Endodermal cell (in vitro differentiated cells): ENCODE measurements at regions not wholly inside any gene's neighbourhood (a gene's known extent, or its start where the extent isn't known, plus 50 kb on each side); places are given as distances from the start of the nearest gene placed in this dataset.

ENCODE experiments used
- DNase-seq: peaks from one replicate; pipeline ENCODE4 v3.0.0-alpha.2; 2017
- H3K27ac ChIP-seq: 2 replicates; pipeline ENCODE4 v1.5.1; 2013; ENCODE audit warnings: mild to moderate bottlenecking, low read depth, low read length, moderate library complexity
- H3K27me3 ChIP-seq: 2 replicates; pipeline ENCODE4 v1.6.1; 2013; ENCODE audit warnings: mild to moderate bottlenecking, low read length, moderate library complexity; ENCODE audit not compliant: insufficient read depth, control insufficient read depth, poor library complexity, severe bottlenecking
- H3K36me3 ChIP-seq: 2 replicates; pipeline ENCODE4 v1.7.0; 2013; ENCODE audit warnings: mild to moderate bottlenecking, low read length, moderate library complexity; ENCODE audit not compliant: control insufficient read depth, insufficient read depth
- H3K4me1 ChIP-seq: one replicate; pipeline ENCODE4 v1.7.0; 2013; ENCODE audit warnings: low read length; ENCODE audit not compliant: control insufficient read depth, insufficient read depth
- H3K4me3 ChIP-seq: 2 replicates; pipeline ENCODE4 v1.5.1; 2013; ENCODE audit warnings: mild to moderate bottlenecking, low read length, moderate library complexity
- H3K9ac ChIP-seq: 2 replicates; pipeline ENCODE4 v1.6.1; 2013; ENCODE audit warnings: mild to moderate bottlenecking, low read length, moderate library complexity; ENCODE audit not compliant: poor library complexity, severe bottlenecking; ENCODE audit errors: extremely low read depth
- H3K9me3 ChIP-seq: 2 replicates; pipeline ENCODE4 v1.6.1; 2013; ENCODE audit warnings: mild to moderate bottlenecking, low read length, moderate library complexity; ENCODE audit not compliant: control insufficient read depth
- H3K27ac Mint-ChIP-seq: 2 replicates; pipeline ENCODE4 v1.8.0; 2020; ENCODE audit warnings: mixed read lengths
- H3K27me3 Mint-ChIP-seq: 2 replicates; pipeline ENCODE4 v1.8.0; 2021; ENCODE audit warnings: mild to moderate bottlenecking, mixed read lengths; ENCODE audit not compliant: insufficient read depth
- H3K36me3 Mint-ChIP-seq: 2 replicates; pipeline ENCODE4 v1.8.0; 2020; ENCODE audit warnings: low read depth, mixed read lengths
- H3K4me1 Mint-ChIP-seq: 2 replicates; pipeline ENCODE4 v1.8.0; 2020; ENCODE audit warnings: mixed read lengths
- H3K4me3 Mint-ChIP-seq: 2 replicates; pipeline ENCODE4 v1.8.0; 2020; ENCODE audit warnings: mild to moderate bottlenecking, moderate library complexity, mixed read lengths
- H3K9me3 Mint-ChIP-seq: 2 replicates; pipeline ENCODE4 v1.8.0; 2020; ENCODE audit warnings: mild to moderate bottlenecking, mixed read lengths
- WGBS, 2 experiments: methylation state at CpG; one replicate each; pipeline versions ENCODE4 v1.1.5 to v1.1.7; 2013; ENCODE audit warnings: missing lambda C conversion rate in 2 of 2, mixed read lengths in 1 of 2; ENCODE audit not compliant: insufficient coverage in 1 of 2, insufficient read length in 1 of 2; 5-methylcytosine and 5-hydroxymethylcytosine counted together
- TF ChIP-seq, protein P1 (sequence below): fragments of 200-600 bp; sonication (generic); conservative IDR thresholded peaks from 2 replicates; pipeline ENCODE4 v1.5.0; 2021; ENCODE audit warnings: antibody characterized with exemption, mild to moderate bottlenecking

DNA sequence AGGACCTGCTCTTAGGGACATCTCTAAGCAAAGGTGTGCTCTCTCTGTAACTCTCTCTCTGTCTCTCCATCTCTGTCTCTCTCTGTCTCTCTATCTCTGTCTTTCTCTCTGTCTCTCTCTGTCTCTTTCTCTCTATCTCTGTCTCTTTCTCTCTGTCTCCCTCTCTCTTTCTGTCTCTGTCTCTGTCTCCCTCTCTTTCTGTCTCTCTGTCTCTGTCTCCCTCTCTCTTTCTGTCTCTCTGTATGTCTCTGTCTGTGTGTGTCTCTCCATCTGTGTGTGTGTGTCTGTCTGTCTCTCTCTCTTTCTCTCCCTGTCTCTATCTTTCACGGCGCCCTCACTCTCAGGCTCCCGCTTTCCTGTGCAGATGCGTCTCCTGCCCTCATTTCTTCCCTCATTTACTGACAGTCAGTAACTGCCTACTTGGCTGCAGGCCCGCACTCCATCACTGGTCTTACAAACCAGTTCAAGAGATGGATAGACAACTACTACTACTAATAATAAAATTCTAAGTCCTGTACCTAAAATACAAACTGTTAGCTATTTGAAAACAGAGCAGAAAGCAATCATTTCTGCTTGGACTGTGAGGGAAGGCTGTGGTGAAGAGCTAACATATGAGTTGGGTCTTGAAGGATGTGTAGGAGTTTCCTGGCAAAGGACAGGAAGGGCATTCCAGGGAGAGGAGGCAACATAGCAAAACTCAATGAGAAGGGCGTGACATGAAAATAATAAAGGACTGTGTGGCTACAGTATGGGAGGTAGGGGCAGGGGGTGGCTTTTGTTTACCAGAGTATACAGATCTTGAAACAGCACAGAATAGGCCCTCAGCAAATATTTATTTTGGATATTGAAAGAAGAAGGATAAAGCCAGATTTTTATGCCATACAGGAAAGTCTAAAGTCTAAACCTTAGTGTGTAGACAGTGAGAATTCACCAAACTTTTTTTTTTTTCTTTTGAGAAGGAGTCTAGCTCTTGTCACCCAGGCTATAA is 67.8 kb upstream of the TAB2 start:
- no peak overlapping the region for H3K27ac Mint-ChIP-seq
- no peaks in the 10 kb centered on the region for H3K9me3 ChIP-seq
- H3K4me1 ChIP-seq, result no peaks in the 10 kb centered on the region
- no peak for DNase-seq
- TF ChIP-seq, protein P1, sequence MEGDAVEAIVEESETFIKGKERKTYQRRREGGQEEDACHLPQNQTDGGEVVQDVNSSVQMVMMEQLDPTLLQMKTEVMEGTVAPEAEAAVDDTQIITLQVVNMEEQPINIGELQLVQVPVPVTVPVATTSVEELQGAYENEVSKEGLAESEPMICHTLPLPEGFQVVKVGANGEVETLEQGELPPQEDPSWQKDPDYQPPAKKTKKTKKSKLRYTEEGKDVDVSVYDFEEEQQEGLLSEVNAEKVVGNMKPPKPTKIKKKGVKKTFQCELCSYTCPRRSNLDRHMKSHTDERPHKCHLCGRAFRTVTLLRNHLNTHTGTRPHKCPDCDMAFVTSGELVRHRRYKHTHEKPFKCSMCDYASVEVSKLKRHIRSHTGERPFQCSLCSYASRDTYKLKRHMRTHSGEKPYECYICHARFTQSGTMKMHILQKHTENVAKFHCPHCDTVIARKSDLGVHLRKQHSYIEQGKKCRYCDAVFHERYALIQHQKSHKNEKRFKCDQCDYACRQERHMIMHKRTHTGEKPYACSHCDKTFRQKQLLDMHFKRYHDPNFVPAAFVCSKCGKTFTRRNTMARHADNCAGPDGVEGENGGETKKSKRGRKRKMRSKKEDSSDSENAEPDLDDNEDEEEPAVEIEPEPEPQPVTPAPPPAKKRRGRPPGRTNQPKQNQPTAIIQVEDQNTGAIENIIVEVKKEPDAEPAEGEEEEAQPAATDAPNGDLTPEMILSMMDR, result no peak
- no peaks in the 10 kb centered on the region for H3K36me3 ChIP-seq
- H3K27me3 Mint-ChIP-seq, result no peaks in the 10 kb centered on the region
- H3K4me3 ChIP-seq, result no peak overlapping the region
- no peak overlapping the region for H3K9ac ChIP-seq
- no peak overlapping the region for H3K27ac ChIP-seq
- WGBS, 2 experiments, result 93 to 95% methylated on average over 5 to 6 of the region's 6 CpGs
- H3K36me3 Mint-ChIP-seq, result no peaks in the 10 kb centered on the region
- no peaks in the 10 kb centered on the region for H3K4me1 Mint-ChIP-seq
- no peaks in the 10 kb centered on the region for H3K9me3 Mint-ChIP-seq
- H3K27me3 ChIP-seq, result no peaks in the 10 kb centered on the region
- H3K4me3 Mint-ChIP-seq, result no peak overlapping the region

DNA sequence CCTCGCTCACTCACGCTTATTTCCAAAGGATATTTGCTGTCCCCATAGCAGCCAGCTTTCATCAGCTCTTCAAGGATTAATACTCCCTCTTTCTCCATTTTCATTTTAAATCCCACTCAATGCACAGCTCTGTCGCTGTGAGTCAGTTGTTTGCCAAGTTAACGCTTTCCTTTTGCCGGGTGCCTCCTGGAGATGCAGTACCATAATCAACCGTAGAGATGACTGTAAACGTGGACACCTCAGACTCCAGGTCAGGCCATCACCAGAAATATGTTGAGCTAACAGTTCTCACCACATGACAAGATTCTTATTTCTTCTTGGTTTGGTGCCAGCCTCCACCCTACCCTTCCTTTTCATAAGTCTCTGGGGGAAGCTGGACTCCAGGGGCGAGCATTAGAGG is 66.6 kb upstream of the TAB2 start:
- Mint-ChIP-seq H3K4me1 (no peaks in the 10 kb centered on the region), H3K27ac (no peak overlapping the region), H3K27me3 (no peaks in the 10 kb centered on the region), H3K4me3 (no peak overlapping the region), H3K9me3 (no peaks in the 10 kb centered on the region), H3K36me3 (no peaks in the 10 kb centered on the region)
- Histone ChIP-seq H3K9ac (no peak overlapping the region), H3K4me3 (no peak overlapping the region), H3K27ac (no peak overlapping the region), H3K27me3 (no peaks in the 10 kb centered on the region), H3K4me1 (no peaks in the 10 kb centered on the region), H3K9me3 (no peaks in the 10 kb centered on the region), H3K36me3 (no peaks in the 10 kb centered on the region)
- 86 to 92% methylated on average over 6 to 8 of the region's 8 CpGs for WGBS, 2 experiments
- TF ChIP-seq, protein P1, result no peak
- no peak for DNase-seq

GRCh38 chr6:149252622-149253021 is 64.9 kb upstream of the TAB2 start:
- H3K36me3 Mint-ChIP-seq, result no peaks in the 10 kb centered on the region
- no peaks in the 10 kb centered on the region for H3K36me3 ChIP-seq
- TF ChIP-seq, protein P1, result no peak
- no peak overlapping the region for H3K9ac ChIP-seq
- H3K4me1 ChIP-seq, result no peaks in the 10 kb centered on the region
- no peak for DNase-seq
- no peak overlapping the region for H3K27ac ChIP-seq
- no peaks in the 10 kb centered on the region for H3K9me3 ChIP-seq
- H3K9me3 Mint-ChIP-seq, result no peaks in the 10 kb centered on the region
- no peaks in the 10 kb centered on the region for H3K27me3 Mint-ChIP-seq
- no peak overlapping the region for H3K27ac Mint-ChIP-seq
- no peaks in the 10 kb centered on the region for H3K27me3 ChIP-seq
- H3K4me1 Mint-ChIP-seq, result no peaks in the 10 kb centered on the region
- no peak overlapping the region for H3K4me3 ChIP-seq
- H3K4me3 Mint-ChIP-seq, result no peak overlapping the region
- WGBS, 2 experiments, result 70% methylated on average over 3 of the region's 3 CpGs; no CpG with 5 or more reads in 1 of the 2 experiments
